B cell (primary cell): ENCODE measurements at regions not wholly inside any gene's neighbourhood (a gene's known extent, or its start where the extent isn't known, plus 50 kb on each side); places are given as distances from the start of the nearest gene placed in this dataset.

Experiments used
- ATAC-seq: fragments of 200-7000 bp; cut with Tn5 transposase; one replicate; pipeline ENCODE4 v1.10.0; 2021; ENCODE audit warnings: low read depth, mild to moderate bottlenecking, moderate number of reproducible peaks, moderate library complexity
- CTCF ChIA-PET: fragments of 350-600 bp; sonication (Branson Sonifier 250); formaldehyde crosslinking; loops from one replicate; lab custom pipeline; 2021; ENCODE audit warnings: antibody characterized with exemption, inconsistent platforms; lab: Charles Lee
- POLR2A ChIA-PET: fragments of 350-600 bp; sonication (Branson Sonifier 250); formaldehyde crosslinking; loops from one replicate; lab custom pipeline; 2021; ENCODE audit warnings: antibody characterized with exemption; lab: Charles Lee
- DNase-seq: peaks from one replicate; pipeline ENCODE4 v3.0.0; 2013
- H2AFZ ChIP-seq: 2 replicates; pipeline ENCODE4 v1.6.1; 2012; ENCODE audit warnings: mild to moderate bottlenecking, low read depth, low read length; ENCODE audit not compliant: insufficient read depth, poor library complexity, severe bottlenecking
- H3K27ac ChIP-seq, 2 donors: 1 replicate in 1 of 2; 2 replicates in 1 of 2; pipeline ENCODE4 v1.5.1; 2012 to 2013; ENCODE audit warnings: low read length in 2 of 2, mild to moderate bottlenecking in 2 of 2, moderate library complexity in 1 of 2
- H3K27me3 ChIP-seq, 4 experiments: fragments of 200-600 bp in 1 of 4; sonication (generic) in 1 of 4; replicated peaks in 1 of 4; 1 replicate in 2 of 4; 2 replicates in 2 of 4; pipeline versions ENCODE4 v1.6.1 to v1.7.0; 2013 to 2016; ENCODE audit warnings: low read length in 3 of 4, mild to moderate bottlenecking in 2 of 4, mixed read lengths in 1 of 4, moderate library complexity in 1 of 4; ENCODE audit not compliant: insufficient read depth in 4 of 4, control insufficient read depth in 3 of 4; ENCODE audit errors: control extremely low read depth in 1 of 4
- H3K36me3 ChIP-seq, 2 experiments: replicated peaks in 1 of 2; 1 replicate in 1 of 2; 2 replicates in 1 of 2; pipeline versions ENCODE4 v1.6.1 to v1.7.1; 2013; ENCODE audit warnings: low read length in 1 of 2; ENCODE audit not compliant: insufficient read depth in 2 of 2, control insufficient read depth in 1 of 2; ENCODE audit errors: control extremely low read depth in 1 of 2, extremely low read depth in 1 of 2
- H3K4me1 ChIP-seq, 2 donors: fragments of 200-600 bp in 1 of 2; sonication (generic) in 1 of 2; 1 replicate in 1 of 2; 2 replicates in 1 of 2; pipeline versions ENCODE4 v1.5.1 to v1.6.1; 2013 to 2017; ENCODE audit warnings: low read length in 2 of 2; ENCODE audit not compliant: control insufficient read depth in 2 of 2, insufficient read depth in 2 of 2
- H3K4me2 ChIP-seq: replicated peaks from 2 replicates; pipeline ENCODE3; 2012; ENCODE audit warnings: mild to moderate bottlenecking, low read depth, low read length; ENCODE audit not compliant: poor library complexity, severe bottlenecking
- H3K4me3 ChIP-seq, 5 experiments: fragments of 200-600 bp in 1 of 5; sonication (generic) in 1 of 5; 1 replicate in 3 of 5; 2 replicates in 2 of 5; pipeline versions ENCODE4 v1.5.1 to v1.7.0; 2011 to 2016; ENCODE audit warnings: low read length in 4 of 5, mild to moderate bottlenecking in 4 of 5, low read depth in 2 of 5, control low read depth in 1 of 5, moderate library complexity in 1 of 5; ENCODE audit not compliant: insufficient read depth in 1 of 5; ENCODE audit errors: control extremely low read depth in 1 of 5, extremely low read depth in 1 of 5
- H3K79me2 ChIP-seq: fragments of 200-600 bp; sonication (generic); one replicate; pipeline ENCODE4 v1.6.0; 2016; ENCODE audit warnings: low read length; ENCODE audit not compliant: control insufficient read depth, insufficient read depth
- H3K9ac ChIP-seq: fragments of 200-600 bp; sonication (generic); 2 replicates; pipeline ENCODE4 v1.6.1; 2017; ENCODE audit warnings: mild to moderate bottlenecking, low read length, moderate library complexity
- H3K9me3 ChIP-seq, 3 donors: one replicate each; pipeline versions ENCODE4 v1.6.1 to v1.7.1; 2013; ENCODE audit warnings: low read length in 2 of 3; ENCODE audit not compliant: control insufficient read depth in 2 of 3, insufficient read depth in 1 of 3; ENCODE audit errors: control extremely low read depth in 1 of 3
- H4K20me1 ChIP-seq: 2 replicates; pipeline ENCODE4 v1.6.0; 2012; ENCODE audit warnings: mild to moderate bottlenecking, low read length; ENCODE audit not compliant: insufficient read depth, control insufficient read depth, poor library complexity, severe bottlenecking
- H3K27ac Mint-ChIP-seq: one replicate; pipeline ENCODE4 v1.8.0; 2021; ENCODE audit warnings: mixed read lengths
- H3K27me3 Mint-ChIP-seq: one replicate; pipeline ENCODE4 v1.8.0; 2021; ENCODE audit warnings: mixed read lengths
- H3K4me1 Mint-ChIP-seq: one replicate; pipeline ENCODE4 v1.8.0; 2021; ENCODE audit warnings: mixed read lengths
- H3K4me3 Mint-ChIP-seq: one replicate; pipeline ENCODE4 v1.8.0; 2021; ENCODE audit warnings: mixed read lengths
- H3K9me3 Mint-ChIP-seq: one replicate; pipeline ENCODE4 v1.8.0; 2022; ENCODE audit warnings: mixed read lengths; ENCODE audit not compliant: insufficient read depth
- CTCF ChIP-seq: fragments of 200-600 bp; IDR thresholded peaks from one replicate; pipeline ENCODE4 v1.8.0; 2022; ENCODE audit warnings: antibody characterized with exemption, mild to moderate bottlenecking
- EZH2 ChIP-seq: IDR thresholded peaks from 2 replicates; pipeline ENCODE4 v1.6.1; 2012; ENCODE audit warnings: borderline replicate concordance, low read depth, mild to moderate bottlenecking, moderate library complexity, low read length; ENCODE audit not compliant: insufficient read depth, poor library complexity, severe bottlenecking
- WGBS: methylation state at CpG from one replicate; pipeline ENCODE4 v1.1.5; 2013; ENCODE audit warnings: missing lambda C conversion rate; ENCODE audit not compliant: insufficient coverage; 5-methylcytosine and 5-hydroxymethylcytosine counted together
- intact Hi-C: fragments of 100-400 bp; cut with micrococcal nuclease; formaldehyde crosslinking; loops from one replicate; pipeline ENCODE4 v1.10.0; 2022

GRCh38 chr20:57066126-57066900 lies 200.1 kb downstream of the BMP7 start:
- H3K27me3 ChIP-seq = peaks cover 0 to 10% (median 1%) of the 10 kb centered on the region in 4 experiments
- H3K36me3 ChIP-seq = no peaks in the 10 kb centered on the region
- Mint-ChIP-seq H3K4me1 (no peaks in the 10 kb centered on the region), H3K27ac (no peak overlapping the region), H3K4me3 (no peak overlapping the region), H3K9me3 (no peaks in the 10 kb centered on the region), H3K27me3 (peaks cover 36% of the 10 kb centered on the region)
- ChIA-PET CTCF (no interaction called here), POLR2A (no interaction called here)
- no peaks in the 10 kb centered on the region for H3K79me2 ChIP-seq
- ATAC-seq (no peak), DNase-seq (no peak)
- intact Hi-C loops = no loop called here
- H3K4me3 ChIP-seq = no peak overlapping the region
- WGBS = 86% methylated on average over 9 of the region's 11 CpGs
- no peaks in the 10 kb centered on the region for H4K20me1 ChIP-seq
- H3K9me3 ChIP-seq = no peaks in the 10 kb centered on the region
- no peaks in the 10 kb centered on the region for H3K4me1 ChIP-seq
- no peak for TF ChIP-seq EZH2
- no peak for TF ChIP-seq CTCF
- no peak overlapping the region for H3K4me2 ChIP-seq
- H2AFZ ChIP-seq = no peak overlapping the region
- H3K9ac ChIP-seq = no peak overlapping the region
- no peak overlapping the region for H3K27ac ChIP-seq

GRCh38 chr20:57069442-57069841 lies 197.0 kb downstream of the BMP7 start:
- no peaks in the 10 kb centered on the region for H3K4me1 Mint-ChIP-seq
- no peak for ATAC-seq

More at GRCh38 chr20:57069442-57069841, 197.0 kb downstream of the BMP7 start:
- Histone ChIP-seq H3K9ac (no peak overlapping the region), H3K4me3 (no peak overlapping the region), H2AFZ (no peak overlapping the region), H3K36me3 (no peaks in the 10 kb centered on the region), H3K4me2 (no peak overlapping the region), H3K9me3 (no peaks in the 10 kb centered on the region), H4K20me1 (no peaks in the 10 kb centered on the region), H3K27me3 (peaks cover 0 to 16% (median 6%) of the 10 kb centered on the region in 4 experiments), H3K27ac (no peak overlapping the region), H3K79me2 (no peaks in the 10 kb centered on the region), H3K4me1 (no peaks in the 10 kb centered on the region)
- WGBS = 76% methylated on average over 5 of the region's 8 CpGs
- no peak overlapping the region for H3K4me3 Mint-ChIP-seq
- no peak overlapping the region for H3K27ac Mint-ChIP-seq
- H3K9me3 Mint-ChIP-seq = no peaks in the 10 kb centered on the region
- H3K27me3 Mint-ChIP-seq = peaks cover 37% of the 10 kb centered on the region
- no peak for DNase-seq
- TF ChIP-seq CTCF = no peak
- no peak for TF ChIP-seq EZH2
- ChIA-PET POLR2A (no interaction called here), CTCF (no interaction called here)
- intact Hi-C loops = no loop called here
